Endothelial cell of umbilical vein (primary cell): ENCODE measurements at regions not wholly inside any gene's neighbourhood (a gene's known extent, or its start where the extent isn't known, plus 50 kb on each side); places are given as distances from the start of the nearest gene placed in this dataset.

Experiments
- BruUV-seq: library from RNA; stranded (reverse); fragments of 400-500 nt; replicated peaks from 2 replicates; lab custom pipeline; 2021; lab: Mats Ljungman, UMichigan
- CTCF ChIA-PET: fragments of 300-600, 350-600 bp; sonication (Branson Sonifier 250); formaldehyde crosslinking; loops from one replicate; lab custom pipeline; 2021; ENCODE audit warnings: antibody characterized with exemption, inconsistent platforms; lab: Charles Lee
- POLR2A ChIA-PET: fragments of 300-600, 350-600 bp; sonication (Branson Sonifier 250); formaldehyde crosslinking; loops from one replicate; lab custom pipeline; 2021; ENCODE audit warnings: antibody characterized with exemption, inconsistent platforms; lab: Charles Lee
- DNase-seq: peaks from one replicate; pipeline ENCODE4 v3.0.0-alpha.2; 2011; ENCODE audit warnings: low read depth, low spot score
- FAIRE-seq: peaks from 2 replicates; lab custom pipeline; 2011; peaks lifted over from hg19 to GRCh38; lab: Jason Lieb, UNC
- H2AFZ ChIP-seq: 2 replicates; pipeline ENCODE4 v1.6.0; 2012; ENCODE audit warnings: low read depth, low read length, control low read depth, inconsistent platforms
- H3K27ac ChIP-seq: 2 replicates; pipeline ENCODE4 v1.5.1; 2011; ENCODE audit warnings: low read depth, mild to moderate bottlenecking, control low read depth, low read length, moderate library complexity; ENCODE audit not compliant: insufficient read depth
- H3K27me3 ChIP-seq, 2 experiments: 2 replicates each; pipeline versions ENCODE4 v1.6.0 to v1.6.1; 2011; ENCODE audit warnings: low read length in 2 of 2, mixed read lengths in 1 of 2; ENCODE audit not compliant: control insufficient read depth in 2 of 2, insufficient read depth in 2 of 2
- H3K36me3 ChIP-seq, 2 experiments: 2 replicates in 1 of 2; 3 replicates in 1 of 2; pipeline ENCODE4 v1.5.1; 2011; ENCODE audit warnings: low read length in 2 of 2, mild to moderate bottlenecking in 1 of 2, moderate library complexity in 1 of 2; ENCODE audit not compliant: control insufficient read depth in 2 of 2, insufficient read depth in 2 of 2; ENCODE audit errors: extremely low read depth in 1 of 2
- H3K4me1 ChIP-seq: 3 replicates; pipeline ENCODE4 v1.5.1; 2011; ENCODE audit warnings: mild to moderate bottlenecking, low read length; ENCODE audit not compliant: control insufficient read depth, insufficient read depth; ENCODE audit errors: extremely low read depth
- H3K4me2 ChIP-seq: 2 replicates; pipeline ENCODE4 v1.6.1; 2011; ENCODE audit warnings: low read length, control low read depth, mixed read lengths; ENCODE audit not compliant: insufficient read depth
- H3K4me3 ChIP-seq, 3 experiments: fragments of 200-600 bp in 1 of 3; sonication (generic), shearing (Covaris generic) in 1 of 3; replicated peaks in 1 of 3; 2 replicates each; pipeline ENCODE4 v1.5.1; 2011 to 2016; ENCODE audit warnings: control low read depth in 3 of 3, low read length in 3 of 3, mild to moderate bottlenecking in 2 of 3, inconsistent platforms in 1 of 3, low read depth in 1 of 3, moderate library complexity in 1 of 3; ENCODE audit not compliant: insufficient read depth in 1 of 3
- H3K79me2 ChIP-seq: 2 replicates; pipeline ENCODE4 v1.6.0; 2012; ENCODE audit warnings: low read length, inconsistent platforms; ENCODE audit not compliant: control insufficient read depth, insufficient read depth
- H3K9ac ChIP-seq: replicated peaks from 2 replicates; pipeline ENCODE3; 2011; ENCODE audit warnings: low read length, control low read depth; ENCODE audit not compliant: insufficient read depth; ENCODE audit errors: extremely low read depth
- H3K9me1 ChIP-seq: replicated peaks from 3 replicates; pipeline ENCODE4 v1.6.0; 2011; ENCODE audit warnings: mild to moderate bottlenecking, low read length; ENCODE audit not compliant: control insufficient read depth, insufficient read depth; ENCODE audit errors: extremely low read depth
- H3K9me3 ChIP-seq: replicated peaks from 2 replicates; pipeline ENCODE4 v1.5.1; 2012; ENCODE audit warnings: low read length, inconsistent platforms; ENCODE audit not compliant: control insufficient read depth, insufficient read depth
- H4K20me1 ChIP-seq: replicated peaks from 2 replicates; pipeline ENCODE3; 2011; ENCODE audit warnings: mild to moderate bottlenecking, low read length; ENCODE audit not compliant: control insufficient read depth, insufficient read depth; ENCODE audit errors: extremely low read depth
- CTCF ChIP-seq, 2 donors: IDR thresholded peaks; 1 replicate in 1 of 2; 2 replicates in 1 of 2; pipeline ENCODE4 v1.5.1; 2011; ENCODE audit warnings: low read length in 2 of 2, mild to moderate bottlenecking in 2 of 2, moderate library complexity in 2 of 2, control low read depth in 1 of 2, inconsistent platforms in 1 of 2, low read depth in 1 of 2; ENCODE audit not compliant: insufficient read depth in 1 of 2; ENCODE audit errors: extremely low read depth in 1 of 2
- EZH2 ChIP-seq: IDR thresholded peaks from 2 replicates; pipeline ENCODE4 v1.6.1; 2012; ENCODE audit warnings: borderline replicate concordance, low read depth, mild to moderate bottlenecking, moderate library complexity, low read length, inconsistent platforms; ENCODE audit not compliant: severe bottlenecking
- FOS ChIP-seq: IDR thresholded peaks from 2 replicates; pipeline ENCODE4 v1.6.1; 2011; ENCODE audit warnings: mild to moderate bottlenecking, low read length, moderate library complexity, borderline replicate concordance; ENCODE audit not compliant: insufficient read depth
- GATA2 ChIP-seq: IDR thresholded peaks from 2 replicates; pipeline ENCODE4 v1.7.0; 2011; ENCODE audit warnings: low read depth, mild to moderate bottlenecking, moderate library complexity, mixed read lengths, low read length; ENCODE audit not compliant: insufficient read length, insufficient read depth
- JUN ChIP-seq: IDR thresholded peaks from 2 replicates; pipeline ENCODE4 v1.6.1; 2011; ENCODE audit warnings: borderline replicate concordance, low read depth; ENCODE audit not compliant: insufficient read length, insufficient read depth
- MYC ChIP-seq: IDR thresholded peaks from one replicate; pipeline ENCODE4 v1.6.1; 2011; ENCODE audit warnings: mild to moderate bottlenecking, low read depth, low read length
- POLR2A ChIP-seq: IDR thresholded peaks from 2 replicates; pipeline ENCODE4 v1.6.1; 2012; ENCODE audit warnings: low read depth, mild to moderate bottlenecking, control low read depth, low read length
- POLR2AphosphoS5 ChIP-seq: IDR thresholded peaks from 2 replicates; pipeline ENCODE4 v1.6.1; 2012; ENCODE audit warnings: low read depth, mild to moderate bottlenecking, control low read depth, low read length, moderate library complexity; ENCODE audit not compliant: insufficient read depth
- dilution Hi-C: fragments of 300-500 bp; cut with MboI; formaldehyde crosslinking; loops from one replicate; pipeline ENCODE4 v1.15.0; 2019; ENCODE audit warnings: low sequenced_read_pairs; ENCODE audit not compliant: extremely low pct_ligation_motif_present
- intact Hi-C: fragments of 100-400 bp; cut with micrococcal nuclease; formaldehyde crosslinking; loops from one replicate; pipeline ENCODE4 v1.10.0; 2022
- TF ChIP-seq, protein P1 (sequence below): IDR thresholded peaks from 2 replicates; pipeline ENCODE4 v1.6.1; 2011; ENCODE audit not compliant: insufficient read depth, insufficient read length

DNA sequence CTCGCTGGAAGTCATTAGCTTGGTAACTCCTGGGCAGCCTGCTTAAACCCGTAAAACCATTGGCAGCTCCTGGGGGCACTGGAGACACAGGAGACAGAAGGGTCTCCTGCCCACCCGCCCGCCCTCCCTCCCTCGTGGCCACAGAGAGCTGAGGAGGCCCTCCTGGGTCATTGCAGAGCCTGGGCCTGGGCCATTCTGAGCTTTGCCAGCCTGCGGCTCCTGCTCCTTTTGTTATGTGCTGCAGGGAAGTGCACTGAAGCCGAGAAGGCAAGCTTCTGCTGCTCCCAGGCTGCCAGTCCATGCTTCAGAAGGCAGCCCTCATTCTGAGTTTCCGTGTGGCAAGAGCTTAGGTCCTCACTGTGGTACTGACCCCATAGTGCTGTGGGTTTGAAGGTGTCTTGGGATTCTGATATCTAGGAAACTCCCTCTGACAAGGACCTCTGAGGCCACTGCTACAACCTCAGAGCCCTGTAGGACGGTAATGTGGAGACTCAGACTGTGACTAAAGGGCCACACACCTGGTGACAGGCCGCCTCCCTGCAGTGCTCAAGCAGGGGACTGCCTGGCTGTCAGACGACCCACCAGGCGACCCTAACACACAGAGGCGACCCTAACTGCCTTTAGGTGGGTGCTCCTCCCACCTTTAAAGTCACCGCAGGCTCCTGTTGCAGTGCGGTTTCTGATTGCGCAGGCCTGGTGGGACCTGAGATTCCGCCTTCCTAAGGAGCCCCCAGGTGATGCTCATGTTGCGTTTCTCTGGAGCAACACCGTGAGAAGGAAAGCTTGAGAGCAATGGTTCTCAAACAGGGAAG, 118.7 kb downstream of the IER5 start:
- no peak overlapping the region for H2AFZ ChIP-seq
- FAIRE-seq = no peak
- H3K9me1 ChIP-seq = no peaks in the 10 kb centered on the region
- no peaks in the 10 kb centered on the region for H3K79me2 ChIP-seq
- no peak for DNase-seq
- ChIA-PET POLR2A (no interaction called here), CTCF (interaction anchor here (0.6 to 2.3 kb wide), 2 partner anchors 148 to 218 kb away, joined by 3 to 6 read pairs; no protein-coding TSS in a partner anchor)
- no peak overlapping the region for H3K9ac ChIP-seq
- H3K27me3 ChIP-seq = no peaks in the 10 kb centered on the region
- no peaks in the 10 kb centered on the region for H4K20me1 ChIP-seq
- no peak overlapping the region for H3K4me3 ChIP-seq
- intact Hi-C loops = no loop called here
- no peaks in the 10 kb centered on the region for H3K9me3 ChIP-seq
- BruUV-seq = no TSS peak
- H3K4me2 ChIP-seq = no peak overlapping the region
- H3K4me1 ChIP-seq = no peaks in the 10 kb centered on the region
- H3K36me3 ChIP-seq = no peaks in the 10 kb centered on the region
- TF ChIP-seq POLR2AphosphoS5 = no peak
- no peak for TF ChIP-seq FOS
- TF ChIP-seq JUN = no peak
- no peak for TF ChIP-seq CTCF (IDR thresholded peaks at IDR 0.05; ENCODE audit: extremely low read depth in 1 of 2, insufficient read depth in 1 of 2, low read depth in 1 of 2, low read length in 2 of 2)
- TF ChIP-seq POLR2A = no peak
- no peak for TF ChIP-seq EZH2
- TF ChIP-seq MYC = no peak
- TF ChIP-seq GATA2 = no peak
- TF ChIP-seq, protein P1, sequence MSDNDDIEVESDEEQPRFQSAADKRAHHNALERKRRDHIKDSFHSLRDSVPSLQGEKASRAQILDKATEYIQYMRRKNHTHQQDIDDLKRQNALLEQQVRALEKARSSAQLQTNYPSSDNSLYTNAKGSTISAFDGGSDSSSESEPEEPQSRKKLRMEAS = no peak
- H3K27ac ChIP-seq = no peak overlapping the region
- dilution Hi-C loops = loop anchor here (25.0 kb wide), 1 partner anchor 205 kb away; no protein-coding TSS in a partner anchor
